LNCAP (cell line): ENCODE measurements at regions not wholly inside any gene's neighbourhood (a gene's known extent, or its start where the extent isn't known, plus 50 kb on each side); places are given as distances from the start of the nearest gene placed in this dataset.

ENCODE experiments used
- CTCF ChIP-seq: fragments of 450-650 bp; IDR thresholded peaks from 2 replicates; pipeline ENCODE4 v1.5.1; 2017; ENCODE audit warnings: mild to moderate bottlenecking

GRCh38 chr12:53852992-53853391 lies 85.6 kb upstream of the HOXC13 start:
- no peak for TF ChIP-seq CTCF

GRCh38 chr12:53854701-53855316 lies 83.8 kb upstream of the HOXC13 start:
- no peak for TF ChIP-seq CTCF

- TF ChIP-seq CTCF: no peak
Measured at GRCh38 chr12:53856132-53856531, 82.5 kb upstream of the HOXC13 start.

GRCh38 chr12:53857666-53858065 lies 81.0 kb upstream of the HOXC13 start:
- no peak for TF ChIP-seq CTCF

GRCh38 chr12:53860426-53861345 lies 77.9 kb upstream of the HOXC13 start:
- no peak for TF ChIP-seq CTCF

GRCh38 chr12:53862206-53862605 lies 76.4 kb upstream of the HOXC13 start:
- TF ChIP-seq CTCF: no peak

GRCh38 chr12:53862831-53863230 lies 75.8 kb upstream of the HOXC13 start:
- no peak for TF ChIP-seq CTCF
